Colonic mucosa (tissue), 4 donors: ENCODE measurements at regions not wholly inside any gene's neighbourhood (a gene's known extent, or its start where the extent isn't known, plus 50 kb on each side); places are given as distances from the start of the nearest gene placed in this dataset.
"Not testable (repeated sequence)": the region's sequence is repeated elsewhere in the genome, so short reads cannot be mapped to it uniquely, and the experiment has no call there.

ENCODE experiments used
- DNase-seq: peaks from one replicate; pipeline ENCODE4 v3.0.0-alpha.2; 2020
- H3K27ac ChIP-seq: fragments of 200-600 bp; one replicate; pipeline ENCODE4 v1.8.0; 2021
- H3K27me3 ChIP-seq: fragments of 200-600 bp; one replicate; pipeline ENCODE4 v1.8.0; 2021
- H3K36me3 ChIP-seq: fragments of 200-600 bp; one replicate; pipeline ENCODE4 v1.8.0; 2021
- H3K4me1 ChIP-seq: fragments of 200-600 bp; one replicate; pipeline ENCODE4 v1.8.0; 2021; ENCODE audit warnings: mild to moderate bottlenecking
- H3K4me3 ChIP-seq: fragments of 200-600 bp; one replicate; pipeline ENCODE4 v1.8.0; 2021
- H3K9ac ChIP-seq, 2 donors: one replicate each; pipeline ENCODE4 v1.7.0; 2013; ENCODE audit warnings: control low read depth in 2 of 2, low read depth in 2 of 2, low read length in 2 of 2
- H3K9me3 ChIP-seq: fragments of 200-600 bp; one replicate; pipeline ENCODE4 v1.8.0; 2021
- intact Hi-C: fragments of 100-400 bp; cut with DNase I; formaldehyde crosslinking; loops from one replicate; pipeline ENCODE4 v1.14.1; 2022
- TF ChIP-seq, protein P1 (sequence below): fragments of 200-600 bp; IDR thresholded peaks from one replicate; pipeline ENCODE4 v1.8.0; 2022; ENCODE audit warnings: antibody characterized with exemption, mild to moderate bottlenecking
- donor health status: healthy.
- donor health status: DM: no; HTN: no; CAD: no.
- donor health status: DM: no; HTN: no; CAD: no.

- intact Hi-C loops: no loop called here
Observed at GRCh38 chr21:35382696-35383095, 333.6 kb upstream of the RUNX1 start.

DNA sequence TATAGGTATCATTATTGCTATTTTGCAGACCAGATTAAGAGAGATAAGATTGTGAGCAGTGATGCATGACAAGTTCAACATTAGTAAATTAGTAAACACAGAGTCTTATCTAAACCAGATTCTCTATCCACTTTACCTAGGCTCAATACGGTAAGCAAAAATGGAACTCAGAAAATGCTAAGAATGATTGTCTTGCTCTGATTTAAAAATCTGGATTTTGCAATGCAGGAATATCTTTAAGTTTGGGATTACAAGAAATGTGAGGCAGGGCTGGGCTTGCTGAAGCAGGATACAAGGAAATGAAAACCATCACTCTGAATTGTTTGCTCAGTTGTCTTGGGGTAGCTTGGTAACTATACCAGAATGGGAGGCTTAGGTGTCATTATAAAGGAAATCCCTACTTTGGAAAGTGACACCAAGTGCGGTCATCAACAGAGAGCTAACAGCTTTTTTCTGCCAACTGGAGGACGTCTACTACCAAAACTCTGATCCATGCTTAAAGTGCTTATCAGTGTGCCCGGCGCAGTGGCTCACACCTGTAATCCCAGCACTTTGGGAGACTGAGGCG lies 332.7 kb upstream of the RUNX1 start:
- no peaks in the 10 kb centered on the region for H3K4me1 ChIP-seq
- no peak overlapping the region for H3K27ac ChIP-seq
- no peaks in the 10 kb centered on the region for H3K36me3 ChIP-seq
- no peak overlapping the region for H3K4me3 ChIP-seq
- H3K27me3 ChIP-seq: no peaks in the 10 kb centered on the region
- intact Hi-C loops: no loop called here
- TF ChIP-seq, protein P1, sequence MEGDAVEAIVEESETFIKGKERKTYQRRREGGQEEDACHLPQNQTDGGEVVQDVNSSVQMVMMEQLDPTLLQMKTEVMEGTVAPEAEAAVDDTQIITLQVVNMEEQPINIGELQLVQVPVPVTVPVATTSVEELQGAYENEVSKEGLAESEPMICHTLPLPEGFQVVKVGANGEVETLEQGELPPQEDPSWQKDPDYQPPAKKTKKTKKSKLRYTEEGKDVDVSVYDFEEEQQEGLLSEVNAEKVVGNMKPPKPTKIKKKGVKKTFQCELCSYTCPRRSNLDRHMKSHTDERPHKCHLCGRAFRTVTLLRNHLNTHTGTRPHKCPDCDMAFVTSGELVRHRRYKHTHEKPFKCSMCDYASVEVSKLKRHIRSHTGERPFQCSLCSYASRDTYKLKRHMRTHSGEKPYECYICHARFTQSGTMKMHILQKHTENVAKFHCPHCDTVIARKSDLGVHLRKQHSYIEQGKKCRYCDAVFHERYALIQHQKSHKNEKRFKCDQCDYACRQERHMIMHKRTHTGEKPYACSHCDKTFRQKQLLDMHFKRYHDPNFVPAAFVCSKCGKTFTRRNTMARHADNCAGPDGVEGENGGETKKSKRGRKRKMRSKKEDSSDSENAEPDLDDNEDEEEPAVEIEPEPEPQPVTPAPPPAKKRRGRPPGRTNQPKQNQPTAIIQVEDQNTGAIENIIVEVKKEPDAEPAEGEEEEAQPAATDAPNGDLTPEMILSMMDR: no peak
- H3K9me3 ChIP-seq: no peaks in the 10 kb centered on the region
- DNase-seq: no peak
- H3K9ac ChIP-seq: no peak overlapping the region

More at GRCh38 chr21:35382696-35383095, 333.6 kb upstream of the RUNX1 start:
- DNase-seq: no peak
- no peak overlapping the region for H3K9ac ChIP-seq
- no peaks in the 10 kb centered on the region for H3K9me3 ChIP-seq
- H3K4me3 ChIP-seq: no peak overlapping the region
- H3K36me3 ChIP-seq: no peaks in the 10 kb centered on the region
- TF ChIP-seq, protein P1: no peak
- no peak overlapping the region for H3K27ac ChIP-seq
- H3K27me3 ChIP-seq: no peaks in the 10 kb centered on the region
- no peaks in the 10 kb centered on the region for H3K4me1 ChIP-seq

GRCh38 chr21:35380304-35380703 lies 331.2 kb upstream of the RUNX1 start:
- intact Hi-C loops, H3K4me3 ChIP-seq, H3K27me3 ChIP-seq, H3K27ac ChIP-seq, H3K9ac ChIP-seq, H3K4me1 ChIP-seq, H3K36me3 ChIP-seq, DNase-seq, H3K9me3 ChIP-seq: not testable (repeated sequence)

DNA sequence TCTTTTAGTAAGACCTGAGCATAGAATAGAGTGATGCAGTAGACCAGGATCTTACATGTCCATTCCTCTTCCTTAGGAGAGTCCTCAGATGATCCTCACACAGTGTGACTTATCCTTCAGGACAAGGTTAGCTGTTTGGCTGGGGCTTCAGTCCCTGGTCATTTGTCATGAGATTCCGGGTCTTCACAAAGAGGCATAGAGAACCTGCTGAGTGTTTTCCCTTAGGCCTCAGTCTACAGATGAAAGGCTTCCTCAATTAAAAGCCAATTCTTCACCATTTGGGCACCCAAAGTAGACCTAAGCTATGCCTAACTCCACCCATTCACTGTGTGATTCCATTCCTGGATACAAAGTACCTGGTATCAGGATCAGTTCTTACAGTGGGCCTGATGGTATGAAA lies 329.8 kb upstream of the RUNX1 start:
- Histone ChIP-seq H3K27me3 (no peaks in the 10 kb centered on the region), H3K27ac (no peak overlapping the region), H3K9me3 (no peaks in the 10 kb centered on the region), H3K36me3 (no peaks in the 10 kb centered on the region), H3K4me3 (no peak overlapping the region), H3K4me1 (no peaks in the 10 kb centered on the region), H3K9ac (no peak overlapping the region)
- intact Hi-C loops: loop anchor here (10.0 kb wide), 1 partner anchor 64 kb away; no protein-coding TSS in a partner anchor
- TF ChIP-seq, protein P1: no peak
- DNase-seq: no peak

DNA sequence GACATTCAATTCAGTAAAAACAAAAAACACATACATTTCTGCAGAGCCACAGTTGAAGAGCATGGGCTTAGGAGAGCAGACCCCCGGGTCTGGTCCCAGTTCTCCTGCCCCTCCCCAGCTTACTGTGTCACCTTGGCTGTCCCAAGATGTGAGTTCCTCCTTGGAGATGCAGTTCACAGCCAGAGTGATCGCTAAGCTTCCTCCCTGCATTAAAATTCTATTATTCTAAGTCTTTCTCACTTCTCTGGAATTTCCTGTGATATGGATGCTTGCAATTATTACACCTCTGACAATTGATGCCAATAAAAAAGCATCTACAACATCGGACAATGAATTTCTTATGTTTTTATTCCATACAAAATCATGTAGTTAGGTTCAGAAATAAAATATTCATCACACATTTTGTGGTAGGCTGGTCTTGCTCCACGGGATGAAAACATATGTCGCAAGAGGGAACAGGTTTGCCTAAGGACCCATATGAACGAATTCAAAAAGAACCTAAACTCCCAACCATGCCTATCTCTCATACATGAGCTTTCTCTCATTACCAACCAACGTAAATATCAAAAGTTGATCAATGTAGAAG lies 328.5 kb upstream of the RUNX1 start:
- intact Hi-C loops: loop anchor here (10.0 kb wide), 1 partner anchor 63 kb away; no protein-coding TSS in a partner anchor
- Histone ChIP-seq H3K4me1 (no peaks in the 10 kb centered on the region), H3K27me3 (no peaks in the 10 kb centered on the region), H3K36me3 (no peaks in the 10 kb centered on the region), H3K9me3 (no peaks in the 10 kb centered on the region), H3K27ac (no peak overlapping the region), H3K9ac (no peak overlapping the region), H3K4me3 (no peak overlapping the region)
- TF ChIP-seq, protein P1: no peak
- no peak for DNase-seq

- no peak overlapping the region for H3K9ac ChIP-seq
- intact Hi-C loops: loop anchor here (10.0 kb wide), 1 partner anchor 62 kb away; no protein-coding TSS in a partner anchor
Observed at GRCh38 chr21:35376406-35377135, 327.5 kb upstream of the RUNX1 start.

More at GRCh38 chr21:35376406-35377135, 327.5 kb upstream of the RUNX1 start:
- H3K4me3 ChIP-seq: no peak overlapping the region
- no peak for DNase-seq
- no peaks in the 10 kb centered on the region for H3K4me1 ChIP-seq
- no peaks in the 10 kb centered on the region for H3K27me3 ChIP-seq
- H3K27ac ChIP-seq: no peak overlapping the region
- H3K9me3 ChIP-seq: no peaks in the 10 kb centered on the region
- no peaks in the 10 kb centered on the region for H3K36me3 ChIP-seq
- TF ChIP-seq, protein P1: no peak
